H54 (cell line): ENCODE measurements at regions not wholly inside any gene's neighbourhood (a gene's known extent, or its start where the extent isn't known, plus 50 kb on each side); places are given as distances from the start of the nearest gene placed in this dataset.

ENCODE experiments used
- DNase-seq: peaks from one replicate; pipeline ENCODE4 v3.0.0; 2011; ENCODE audit warnings: low spot score, mixed read lengths; ENCODE audit not compliant: insufficient read length
- FAIRE-seq: peaks from 3 replicates; lab custom pipeline; 2011; peaks lifted over from hg19 to GRCh38; lab: Jason Lieb, UNC
- POLR2A ChIP-seq: IDR thresholded peaks from 2 replicates; pipeline ENCODE4 v1.6.1; 2011; ENCODE audit warnings: low read depth, mild to moderate bottlenecking, low read length

GRCh38 chr22:48241658-48242057 lies 1479.2 kb downstream of the TBC1D22A start:
- FAIRE-seq (no peak), DNase-seq (no peak)
- no peak for TF ChIP-seq POLR2A

GRCh38 chr22:48240935-48241230 lies 1478.4 kb downstream of the TBC1D22A start:
- DNase-seq: no peak
- FAIRE-seq: no peak
- no peak for TF ChIP-seq POLR2A

GRCh38 chr22:48240148-48240934 lies 1477.9 kb downstream of the TBC1D22A start:
- no peak for TF ChIP-seq POLR2A
- no peak for DNase-seq
- FAIRE-seq: no peak

- FAIRE-seq: no peak
- TF ChIP-seq POLR2A: no peak
- DNase-seq: no peak
These were observed 1477.2 kb downstream of the TBC1D22A start for GRCh38 chr22:48239461-48240147.

GRCh38 chr22:48238966-48239365 lies 1476.5 kb downstream of the TBC1D22A start:
- DNase-seq (no peak), FAIRE-seq (no peak)
- TF ChIP-seq POLR2A: no peak

- no peak for TF ChIP-seq POLR2A
- FAIRE-seq (no peak), DNase-seq (no peak)
These were observed 1476.0 kb downstream of the TBC1D22A start for GRCh38 chr22:48238284-48238915.

GRCh38 chr22:48237466-48238283 lies 1475.2 kb downstream of the TBC1D22A start:
- DNase-seq: no peak
- FAIRE-seq: no peak

GRCh38 chr22:48236261-48236660 lies 1473.8 kb downstream of the TBC1D22A start:
- FAIRE-seq (no peak), DNase-seq (no peak)
- TF ChIP-seq POLR2A: no peak

More at GRCh38 chr22:48237466-48238283, 1475.2 kb downstream of the TBC1D22A start:
- no peak for TF ChIP-seq POLR2A

GRCh38 chr22:48235744-48236143 lies 1473.3 kb downstream of the TBC1D22A start:
- FAIRE-seq (no peak), DNase-seq (no peak)
- TF ChIP-seq POLR2A: no peak

GRCh38 chr22:48234011-48234410 lies 1471.6 kb downstream of the TBC1D22A start:
- DNase-seq (no peak), FAIRE-seq (no peak)
- TF ChIP-seq POLR2A: no peak

- FAIRE-seq: no peak
- TF ChIP-seq POLR2A: no peak
These were observed 1471.1 kb downstream of the TBC1D22A start for GRCh38 chr22:48233586-48233985.

GRCh38 chr22:48228468-48228867 lies 1466.0 kb downstream of the TBC1D22A start:
- DNase-seq: no peak
- no peak for FAIRE-seq
- no peak for TF ChIP-seq POLR2A

More at GRCh38 chr22:48233586-48233985, 1471.1 kb downstream of the TBC1D22A start:
- no peak for DNase-seq

- TF ChIP-seq POLR2A: no peak
- FAIRE-seq (no peak), DNase-seq (no peak)
These were observed 1465.0 kb downstream of the TBC1D22A start for GRCh38 chr22:48227341-48228018.
